DND-41 (cell line): ENCODE measurements at regions not wholly inside any gene's neighbourhood (a gene's known extent, or its start where the extent isn't known, plus 50 kb on each side); places are given as distances from the start of the nearest gene placed in this dataset.

ENCODE experiments used
- EZH2 ChIP-seq: IDR thresholded peaks from 3 replicates; pipeline ENCODE4 v1.6.1; 2012; ENCODE audit warnings: borderline replicate concordance, low read depth, mild to moderate bottlenecking, moderate library complexity, low read length, inconsistent platforms; ENCODE audit not compliant: severe bottlenecking
- TF ChIP-seq, protein P1 (sequence below): IDR thresholded peaks from 2 replicates; pipeline ENCODE4 v1.5.1; 2012; ENCODE audit warnings: borderline replicate concordance, low read length, moderate library complexity, mild to moderate bottlenecking; ENCODE audit not compliant: poor library complexity, severe bottlenecking; ENCODE audit errors: extremely low read depth

DNA sequence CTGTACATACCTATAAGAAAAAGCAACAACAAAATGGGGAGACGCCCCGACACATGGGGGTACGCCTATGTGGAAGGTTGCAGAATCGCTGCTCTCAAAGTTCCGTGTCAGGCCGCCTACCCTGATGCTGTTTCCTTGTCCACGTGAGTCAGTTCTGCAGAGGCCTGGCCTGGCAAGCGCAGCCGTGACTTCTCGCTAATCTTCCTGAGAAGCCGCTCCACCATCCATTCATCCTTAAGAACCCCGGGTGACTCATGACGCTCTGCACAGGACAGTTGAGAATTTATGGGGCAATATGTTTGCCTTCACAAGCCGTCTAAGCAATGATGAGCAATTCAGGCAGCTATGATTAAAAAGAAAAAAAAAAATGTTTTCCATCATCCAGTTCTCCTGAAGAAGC lies 122.3 kb upstream of the TMPRSS2 start:
- TF ChIP-seq, protein P1, sequence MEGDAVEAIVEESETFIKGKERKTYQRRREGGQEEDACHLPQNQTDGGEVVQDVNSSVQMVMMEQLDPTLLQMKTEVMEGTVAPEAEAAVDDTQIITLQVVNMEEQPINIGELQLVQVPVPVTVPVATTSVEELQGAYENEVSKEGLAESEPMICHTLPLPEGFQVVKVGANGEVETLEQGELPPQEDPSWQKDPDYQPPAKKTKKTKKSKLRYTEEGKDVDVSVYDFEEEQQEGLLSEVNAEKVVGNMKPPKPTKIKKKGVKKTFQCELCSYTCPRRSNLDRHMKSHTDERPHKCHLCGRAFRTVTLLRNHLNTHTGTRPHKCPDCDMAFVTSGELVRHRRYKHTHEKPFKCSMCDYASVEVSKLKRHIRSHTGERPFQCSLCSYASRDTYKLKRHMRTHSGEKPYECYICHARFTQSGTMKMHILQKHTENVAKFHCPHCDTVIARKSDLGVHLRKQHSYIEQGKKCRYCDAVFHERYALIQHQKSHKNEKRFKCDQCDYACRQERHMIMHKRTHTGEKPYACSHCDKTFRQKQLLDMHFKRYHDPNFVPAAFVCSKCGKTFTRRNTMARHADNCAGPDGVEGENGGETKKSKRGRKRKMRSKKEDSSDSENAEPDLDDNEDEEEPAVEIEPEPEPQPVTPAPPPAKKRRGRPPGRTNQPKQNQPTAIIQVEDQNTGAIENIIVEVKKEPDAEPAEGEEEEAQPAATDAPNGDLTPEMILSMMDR: no peak
- no peak for TF ChIP-seq EZH2
